ENCODE measurements at regions not wholly inside any gene's neighbourhood (a gene's known extent, or its start where the extent isn't known, plus 50 kb on each side); places are given as distances from the start of the nearest gene placed in this dataset.

DNA sequence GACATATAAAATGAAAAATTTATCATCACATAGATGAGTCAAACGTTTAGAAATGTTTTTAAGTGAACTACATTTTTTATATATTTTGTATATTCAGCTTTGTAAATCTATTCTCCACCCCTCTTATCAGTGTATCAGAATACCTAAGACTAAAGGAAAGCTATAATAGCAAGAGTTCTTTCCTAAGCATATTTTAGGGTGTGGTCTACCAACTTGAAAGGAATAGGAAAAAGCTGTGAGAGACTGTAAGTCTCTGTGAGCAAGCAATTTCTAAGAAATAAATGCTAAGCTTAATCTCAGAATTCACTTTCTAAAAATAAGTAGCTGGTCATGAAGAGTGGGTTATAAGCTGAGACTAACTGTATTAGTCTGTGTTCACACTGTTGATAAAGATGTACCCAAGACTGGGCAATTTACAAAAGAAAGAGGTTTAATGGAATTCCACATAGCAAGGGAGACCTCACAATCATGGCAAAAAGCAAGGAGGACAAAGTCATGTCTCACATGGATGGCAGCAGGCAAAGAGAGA is 175.4 kb upstream of the PREP start:
- H3K4me2 ChIP-seq (ENCODE audit: low read length), result no peak overlapping the region
- TF ChIP-seq, protein P1, sequence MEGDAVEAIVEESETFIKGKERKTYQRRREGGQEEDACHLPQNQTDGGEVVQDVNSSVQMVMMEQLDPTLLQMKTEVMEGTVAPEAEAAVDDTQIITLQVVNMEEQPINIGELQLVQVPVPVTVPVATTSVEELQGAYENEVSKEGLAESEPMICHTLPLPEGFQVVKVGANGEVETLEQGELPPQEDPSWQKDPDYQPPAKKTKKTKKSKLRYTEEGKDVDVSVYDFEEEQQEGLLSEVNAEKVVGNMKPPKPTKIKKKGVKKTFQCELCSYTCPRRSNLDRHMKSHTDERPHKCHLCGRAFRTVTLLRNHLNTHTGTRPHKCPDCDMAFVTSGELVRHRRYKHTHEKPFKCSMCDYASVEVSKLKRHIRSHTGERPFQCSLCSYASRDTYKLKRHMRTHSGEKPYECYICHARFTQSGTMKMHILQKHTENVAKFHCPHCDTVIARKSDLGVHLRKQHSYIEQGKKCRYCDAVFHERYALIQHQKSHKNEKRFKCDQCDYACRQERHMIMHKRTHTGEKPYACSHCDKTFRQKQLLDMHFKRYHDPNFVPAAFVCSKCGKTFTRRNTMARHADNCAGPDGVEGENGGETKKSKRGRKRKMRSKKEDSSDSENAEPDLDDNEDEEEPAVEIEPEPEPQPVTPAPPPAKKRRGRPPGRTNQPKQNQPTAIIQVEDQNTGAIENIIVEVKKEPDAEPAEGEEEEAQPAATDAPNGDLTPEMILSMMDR (conservative IDR thresholded peaks at IDR 0.05; ENCODE audit: low read length), result no peak
- TF ChIP-seq EZH2phosphoT487 (IDR thresholded peaks at IDR 0.05; ENCODE audit: borderline replicate concordance, low read depth, low read length), result no peak
- POLR2A ChIA-PET, result interaction anchor here (0.5 kb wide), 1 partner anchor 553 kb away, joined by 6 read pairs; no protein-coding TSS in a partner anchor
- intact Hi-C loops (cut with micrococcal nuclease; ENCODE audit: unreplicated experiment), result no loop called here
- no peaks in the 10 kb centered on the region for H3K9me3 ChIP-seq (ENCODE audit: low read length)
- CTCF ChIA-PET (ENCODE audit: unreplicated experiment), result no interaction called here
- no peak overlapping the region for H3K27ac ChIP-seq (ENCODE audit: low read depth, low read length, poor library complexity, severe bottlenecking)
- no peaks in the 10 kb centered on the region for H3K36me3 ChIP-seq (ENCODE audit: insufficient read depth, low read length)
- no peaks in the 10 kb centered on the region for H3K9me2 ChIP-seq (ENCODE audit: insufficient read depth, low read length)
- H3K4me1 ChIP-seq (ENCODE audit: insufficient read depth, low read length, poor library complexity, severe bottlenecking), result no peaks in the 10 kb centered on the region
- DNase-seq (ENCODE audit: low spot score), result no peak
- no peak overlapping the region for H3K4me3 ChIP-seq (ENCODE audit: low read depth, low read length, poor library complexity, severe bottlenecking)
- no peaks in the 10 kb centered on the region for H4K20me1 ChIP-seq (ENCODE audit: insufficient read depth, low read length)
- no TSS peak for BruUV-seq (replicated peaks)
- no peaks in the 10 kb centered on the region for H3K79me2 ChIP-seq (ENCODE audit: insufficient read depth, low read depth, low read length)
- no peak overlapping the region for H2AFZ ChIP-seq (ENCODE audit: low read length)

DNA sequence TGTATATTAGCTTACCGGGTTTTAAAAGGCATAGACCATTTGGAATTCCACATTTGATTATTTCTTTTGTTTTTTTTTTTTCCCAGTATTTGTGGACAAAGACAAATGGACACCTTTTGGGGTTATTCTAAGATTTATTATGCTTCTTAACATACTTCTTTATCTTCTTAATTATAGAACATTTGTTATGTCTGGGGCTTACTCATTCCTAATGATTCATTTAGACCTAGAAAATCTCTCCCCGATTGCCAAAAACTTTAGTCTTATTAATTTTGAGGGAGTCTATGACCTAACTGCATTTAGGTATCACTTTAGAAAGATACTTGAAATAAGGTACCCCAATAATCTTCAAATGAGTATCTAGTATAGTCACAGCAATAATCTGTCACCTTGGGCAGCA is 170.7 kb upstream of the PREP start:
- H3K27ac ChIP-seq (ENCODE audit: low read depth, low read length, poor library complexity, severe bottlenecking), result no peak overlapping the region
- intact Hi-C loops (cut with micrococcal nuclease; ENCODE audit: unreplicated experiment), result no loop called here
- TF ChIP-seq, protein P1 (conservative IDR thresholded peaks at IDR 0.05; ENCODE audit: low read length), result no peak
- TF ChIP-seq EZH2phosphoT487 (IDR thresholded peaks at IDR 0.05; ENCODE audit: borderline replicate concordance, low read depth, low read length), result no peak
- H3K79me2 ChIP-seq (ENCODE audit: insufficient read depth, low read depth, low read length), result no peaks in the 10 kb centered on the region
- no peak for DNase-seq (ENCODE audit: low spot score)
- H3K9me2 ChIP-seq (ENCODE audit: insufficient read depth, low read length), result no peaks in the 10 kb centered on the region
- ChIA-PET POLR2A (no interaction called here), CTCF (ENCODE audit: unreplicated experiment) (no interaction called here)
- no peak overlapping the region for H2AFZ ChIP-seq (ENCODE audit: low read length)
- no peaks in the 10 kb centered on the region for H3K4me1 ChIP-seq (ENCODE audit: insufficient read depth, low read length, poor library complexity, severe bottlenecking)
- BruUV-seq (replicated peaks), result no TSS peak
- H3K36me3 ChIP-seq (ENCODE audit: insufficient read depth, low read length), result no peaks in the 10 kb centered on the region
- H4K20me1 ChIP-seq (ENCODE audit: insufficient read depth, low read length), result no peaks in the 10 kb centered on the region
- no peaks in the 10 kb centered on the region for H3K9me3 ChIP-seq (ENCODE audit: low read length)
- no peak overlapping the region for H3K4me2 ChIP-seq (ENCODE audit: low read length)
- no peak overlapping the region for H3K4me3 ChIP-seq (ENCODE audit: low read depth, low read length, poor library complexity, severe bottlenecking)

DNA sequence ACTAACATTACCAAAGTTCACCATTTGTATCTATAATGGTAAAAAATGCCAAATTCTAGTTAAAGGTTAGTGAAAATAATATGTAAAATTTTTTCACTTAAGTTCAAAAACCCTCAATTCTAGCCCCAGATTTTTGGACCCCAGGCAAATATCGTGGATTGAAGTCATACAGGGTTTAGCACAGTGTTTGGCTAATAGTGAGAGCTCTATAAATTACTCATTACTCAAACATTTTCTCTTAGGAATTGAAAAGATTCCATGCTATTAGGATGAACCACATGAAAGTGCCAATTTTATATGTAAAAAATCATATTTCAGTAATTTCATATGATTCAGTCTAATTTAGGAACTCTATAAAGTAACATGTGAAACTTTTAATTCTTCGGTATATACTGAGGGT is 170.3 kb upstream of the PREP start:
- ChIA-PET CTCF (ENCODE audit: unreplicated experiment) (no interaction called here), POLR2A (no interaction called here)
- Histone ChIP-seq H3K9me2 (ENCODE audit: insufficient read depth, low read length) (no peaks in the 10 kb centered on the region), H3K9me3 (ENCODE audit: low read length) (no peaks in the 10 kb centered on the region), H3K4me1 (ENCODE audit: insufficient read depth, low read length, poor library complexity, severe bottlenecking) (no peaks in the 10 kb centered on the region), H4K20me1 (ENCODE audit: insufficient read depth, low read length) (no peaks in the 10 kb centered on the region), H3K79me2 (ENCODE audit: insufficient read depth, low read depth, low read length) (no peaks in the 10 kb centered on the region), H2AFZ (ENCODE audit: low read length) (no peak overlapping the region), H3K4me3 (ENCODE audit: low read depth, low read length, poor library complexity, severe bottlenecking) (no peak overlapping the region), H3K4me2 (ENCODE audit: low read length) (no peak overlapping the region), H3K27ac (ENCODE audit: low read depth, low read length, poor library complexity, severe bottlenecking) (no peak overlapping the region), H3K36me3 (ENCODE audit: insufficient read depth, low read length) (no peaks in the 10 kb centered on the region)
- BruUV-seq (replicated peaks), result no TSS peak
- no peak for TF ChIP-seq EZH2phosphoT487 (IDR thresholded peaks at IDR 0.05; ENCODE audit: borderline replicate concordance, low read depth, low read length)
- TF ChIP-seq, protein P1 (conservative IDR thresholded peaks at IDR 0.05; ENCODE audit: low read length), result no peak
- DNase-seq (ENCODE audit: low spot score), result no peak
- intact Hi-C loops (cut with micrococcal nuclease; ENCODE audit: unreplicated experiment), result no loop called here

Measured in OCI-LY7 (cell line).